ENCODE measurements at regions not wholly inside any gene's neighbourhood (a gene's known extent, or its start where the extent isn't known, plus 50 kb on each side); places are given as distances from the start of the nearest gene placed in this dataset.

DNA sequence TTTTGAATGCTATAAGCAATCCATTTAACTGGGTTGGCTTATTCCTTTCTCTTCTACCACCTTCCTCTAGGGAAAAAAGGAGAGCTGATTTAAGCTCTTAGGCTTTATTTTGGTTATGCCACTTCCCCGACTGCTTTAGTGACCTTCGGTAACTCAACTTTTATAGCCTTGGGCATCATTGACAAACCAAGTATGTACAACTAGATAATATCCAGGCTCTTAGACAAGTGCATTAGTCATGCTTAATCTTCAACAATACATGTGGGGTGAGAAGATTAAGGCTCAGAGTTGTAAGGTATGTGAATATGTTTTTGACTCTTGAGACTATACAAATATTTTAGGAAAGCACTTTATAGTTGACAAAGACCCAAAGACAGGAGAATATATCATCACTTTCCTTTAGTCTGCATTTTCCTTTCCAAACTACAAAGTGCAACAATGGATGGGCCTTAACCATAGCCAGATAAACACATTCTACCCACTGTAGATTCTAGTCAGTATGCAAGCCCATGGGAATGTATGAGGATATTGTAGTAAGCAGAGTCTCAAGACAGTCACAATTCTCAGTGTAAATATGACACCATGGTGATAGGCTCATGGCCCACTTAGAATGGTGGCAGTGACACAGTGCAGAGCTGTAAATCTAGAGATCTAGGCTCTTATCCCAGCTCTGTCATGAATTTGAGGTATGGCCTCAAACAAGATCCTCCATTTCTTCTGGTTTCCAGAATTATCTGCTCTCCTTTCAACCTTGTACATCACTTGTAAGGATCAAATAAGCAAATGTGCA is 1117.3 kb downstream of the SORCS3 start:
- no peaks in the 10 kb centered on the region for H3K27me3 ChIP-seq (ENCODE audit: control insufficient read depth, insufficient read depth, low read length)
- H3K27ac ChIP-seq (ENCODE audit: low read length): no peak overlapping the region
- H3K9me3 ChIP-seq (ENCODE audit: control insufficient read depth, insufficient read depth, low read length): no peaks in the 10 kb centered on the region
- H3K36me3 ChIP-seq (ENCODE audit: control insufficient read depth, insufficient read depth, low read length): no peaks in the 10 kb centered on the region
- no peaks in the 10 kb centered on the region for H3K4me1 ChIP-seq (ENCODE audit: control insufficient read depth, insufficient read depth, low read length)
- no CpG with 5 or more reads among the region's 2 CpGs for WGBS (ENCODE audit: insufficient coverage, insufficient read length)
- no peak overlapping the region for H3K4me3 ChIP-seq (ENCODE audit: low read length)
- DNase-seq (ENCODE audit: low read depth, low spot score): no peak

GRCh38 chr10:105757302-105757701 is 1116.2 kb downstream of the SORCS3 start:
- no peak for DNase-seq (ENCODE audit: low read depth, low spot score)
- WGBS (ENCODE audit: insufficient coverage, insufficient read length): no CpG with 5 or more reads among the region's 4 CpGs
- H3K4me3 ChIP-seq (ENCODE audit: low read length): no peak overlapping the region
- no peak overlapping the region for H3K27ac ChIP-seq (ENCODE audit: low read length)
- H3K27me3 ChIP-seq (ENCODE audit: control insufficient read depth, insufficient read depth, low read length): no peaks in the 10 kb centered on the region
- no peaks in the 10 kb centered on the region for H3K36me3 ChIP-seq (ENCODE audit: control insufficient read depth, insufficient read depth, low read length)
- H3K4me1 ChIP-seq (ENCODE audit: control insufficient read depth, insufficient read depth, low read length): no peaks in the 10 kb centered on the region
- no peaks in the 10 kb centered on the region for H3K9me3 ChIP-seq (ENCODE audit: control insufficient read depth, insufficient read depth, low read length)

DNA sequence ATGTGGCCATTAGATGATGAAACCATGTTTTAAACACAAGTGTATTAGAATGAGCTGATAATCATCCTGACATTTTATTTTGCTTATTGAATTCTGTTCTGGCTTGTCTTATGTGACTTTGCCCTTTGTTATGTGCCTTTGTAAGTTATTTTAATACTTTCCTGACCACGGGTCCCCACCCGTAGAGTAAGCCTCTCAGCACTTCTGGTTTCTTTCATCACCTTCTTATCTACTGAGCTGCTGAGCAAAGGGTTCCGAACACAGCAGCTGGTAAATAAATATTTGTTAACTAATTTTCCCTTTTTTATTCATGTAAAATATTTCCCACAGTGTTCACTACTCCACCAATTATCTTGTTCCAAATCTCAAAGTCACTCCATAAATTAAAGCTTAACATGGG is 1115.3 kb downstream of the SORCS3 start:
- H3K9me3 ChIP-seq (ENCODE audit: control insufficient read depth, insufficient read depth, low read length): no peaks in the 10 kb centered on the region
- WGBS (ENCODE audit: insufficient coverage, insufficient read length): no CpG with 5 or more reads among the region's 3 CpGs
- H3K4me3 ChIP-seq (ENCODE audit: low read length): no peak overlapping the region
- no peak for DNase-seq (ENCODE audit: low read depth, low spot score)
- H3K27me3 ChIP-seq (ENCODE audit: control insufficient read depth, insufficient read depth, low read length): no peaks in the 10 kb centered on the region
- no peak overlapping the region for H3K27ac ChIP-seq (ENCODE audit: low read length)
- no peaks in the 10 kb centered on the region for H3K4me1 ChIP-seq (ENCODE audit: control insufficient read depth, insufficient read depth, low read length)
- H3K36me3 ChIP-seq (ENCODE audit: control insufficient read depth, insufficient read depth, low read length): no peaks in the 10 kb centered on the region

DNA sequence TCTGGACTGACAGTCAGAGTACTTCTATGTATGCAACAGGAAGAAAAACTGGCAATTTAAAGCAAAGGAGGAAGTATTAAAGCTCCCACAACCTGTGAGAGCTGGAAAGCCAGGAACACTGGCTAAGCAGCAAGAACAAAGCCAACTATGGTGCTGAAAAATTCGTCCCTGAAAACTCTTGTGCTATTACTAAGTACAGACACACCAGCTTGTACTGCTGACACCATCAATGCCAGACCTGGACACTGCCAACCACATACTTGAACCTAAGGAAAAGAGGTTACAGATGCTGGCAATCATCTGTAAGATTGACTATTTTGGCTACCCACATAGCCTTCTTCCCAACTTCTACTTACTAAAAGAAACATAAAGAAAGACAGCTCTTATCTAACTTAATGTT is 1110.6 kb downstream of the SORCS3 start:
- Histone ChIP-seq H3K36me3 (ENCODE audit: control insufficient read depth, insufficient read depth, low read length) (no peaks in the 10 kb centered on the region), H3K27me3 (ENCODE audit: control insufficient read depth, insufficient read depth, low read length) (no peaks in the 10 kb centered on the region), H3K4me1 (ENCODE audit: control insufficient read depth, insufficient read depth, low read length) (no peaks in the 10 kb centered on the region), H3K27ac (ENCODE audit: low read length) (no peak overlapping the region), H3K9me3 (ENCODE audit: control insufficient read depth, insufficient read depth, low read length) (no peaks in the 10 kb centered on the region), H3K4me3 (ENCODE audit: low read length) (no peak overlapping the region)
- DNase-seq (ENCODE audit: low read depth, low spot score): no peak
- WGBS (ENCODE audit: insufficient coverage, insufficient read length): no CpG with 5 or more reads among the region's 1 CpG

DNA sequence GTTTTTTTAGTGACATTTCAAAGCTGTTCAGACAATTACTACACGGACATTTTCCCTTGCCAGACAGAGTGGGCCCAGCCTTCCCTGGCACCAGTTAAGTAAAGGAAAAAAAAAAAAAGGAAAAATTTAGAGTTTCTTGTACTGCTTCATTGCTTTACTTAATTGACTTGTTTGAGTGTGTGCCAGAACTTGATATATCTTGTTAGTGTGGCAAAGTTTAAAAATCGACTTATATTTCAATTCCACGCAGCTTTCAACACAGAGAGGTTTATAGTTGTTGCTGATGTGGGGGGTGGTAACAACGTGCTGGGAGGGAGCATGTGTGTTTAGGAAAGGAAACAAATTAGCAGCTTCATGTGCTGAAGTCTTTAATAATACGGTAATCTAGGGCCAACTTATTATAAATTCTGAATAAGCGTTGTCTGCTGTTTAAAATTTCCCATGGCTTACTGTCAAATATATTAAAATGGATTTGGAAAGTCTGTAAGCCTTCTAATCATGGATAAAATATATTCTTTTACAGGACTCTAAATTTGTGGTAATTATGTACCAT is 1104.6 kb downstream of the SORCS3 start:
- no peak for DNase-seq (ENCODE audit: low read depth, low spot score)
- H3K4me1 ChIP-seq (ENCODE audit: control insufficient read depth, insufficient read depth, low read length): no peaks in the 10 kb centered on the region
- no peak overlapping the region for H3K27ac ChIP-seq (ENCODE audit: low read length)
- no peaks in the 10 kb centered on the region for H3K27me3 ChIP-seq (ENCODE audit: control insufficient read depth, insufficient read depth, low read length)
- no peak overlapping the region for H3K4me3 ChIP-seq (ENCODE audit: low read length)
- WGBS (ENCODE audit: insufficient coverage, insufficient read length): no CpG with 5 or more reads among the region's 6 CpGs
- H3K9me3 ChIP-seq (ENCODE audit: control insufficient read depth, insufficient read depth, low read length): no peaks in the 10 kb centered on the region
- H3K36me3 ChIP-seq (ENCODE audit: control insufficient read depth, insufficient read depth, low read length): no peaks in the 10 kb centered on the region

DNA sequence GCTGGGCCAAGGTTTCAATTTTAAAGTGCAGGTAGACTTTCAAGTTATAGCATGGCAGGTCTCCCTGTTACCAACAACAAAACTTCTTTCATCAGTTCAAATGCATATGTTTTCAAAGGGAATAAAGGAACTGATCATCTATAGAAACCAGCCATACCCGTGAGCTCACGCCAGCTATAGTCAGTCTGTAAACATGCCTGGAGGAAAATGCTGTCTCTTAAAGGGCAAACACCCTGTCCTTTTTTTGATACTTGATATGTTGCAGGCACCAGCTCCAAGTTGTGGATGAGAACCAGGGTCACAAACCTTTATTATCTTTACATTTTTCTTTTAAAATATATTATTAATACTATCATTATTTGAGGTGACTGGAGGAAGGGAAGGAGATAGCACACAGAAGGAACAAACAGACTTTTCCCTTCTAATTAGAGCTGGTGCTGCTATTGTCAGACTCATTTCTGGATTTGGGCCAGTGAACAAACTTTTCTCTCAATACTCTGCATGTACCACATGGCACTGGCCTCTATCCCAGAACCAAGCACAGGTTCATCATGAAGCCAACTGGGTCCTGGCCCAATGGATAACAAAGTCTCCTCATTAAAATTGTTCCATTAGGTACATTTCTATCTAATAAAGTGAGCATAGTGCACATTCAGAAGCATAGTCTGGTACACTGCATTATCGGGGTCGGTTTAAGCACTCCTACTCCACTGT is 1102.4 kb downstream of the SORCS3 start:
- no CpG with 5 or more reads among the region's 4 CpGs for WGBS (ENCODE audit: insufficient coverage, insufficient read length)
- no peaks in the 10 kb centered on the region for H3K27me3 ChIP-seq (ENCODE audit: control insufficient read depth, insufficient read depth, low read length)
- no peak overlapping the region for H3K4me3 ChIP-seq (ENCODE audit: low read length)
- DNase-seq (ENCODE audit: low read depth, low spot score): no peak
- H3K27ac ChIP-seq (ENCODE audit: low read length): no peak overlapping the region
- H3K4me1 ChIP-seq (ENCODE audit: control insufficient read depth, insufficient read depth, low read length): no peaks in the 10 kb centered on the region
- H3K36me3 ChIP-seq (ENCODE audit: control insufficient read depth, insufficient read depth, low read length): no peaks in the 10 kb centered on the region
- no peaks in the 10 kb centered on the region for H3K9me3 ChIP-seq (ENCODE audit: control insufficient read depth, insufficient read depth, low read length)

- no CpG with 5 or more reads among the region's 1 CpG for WGBS (ENCODE audit: insufficient coverage, insufficient read length)
- H3K4me1 ChIP-seq (ENCODE audit: control insufficient read depth, insufficient read depth, low read length): no peaks in the 10 kb centered on the region
Measured at GRCh38 chr10:105742923-105743322, 1101.8 kb downstream of the SORCS3 start.

DNA sequence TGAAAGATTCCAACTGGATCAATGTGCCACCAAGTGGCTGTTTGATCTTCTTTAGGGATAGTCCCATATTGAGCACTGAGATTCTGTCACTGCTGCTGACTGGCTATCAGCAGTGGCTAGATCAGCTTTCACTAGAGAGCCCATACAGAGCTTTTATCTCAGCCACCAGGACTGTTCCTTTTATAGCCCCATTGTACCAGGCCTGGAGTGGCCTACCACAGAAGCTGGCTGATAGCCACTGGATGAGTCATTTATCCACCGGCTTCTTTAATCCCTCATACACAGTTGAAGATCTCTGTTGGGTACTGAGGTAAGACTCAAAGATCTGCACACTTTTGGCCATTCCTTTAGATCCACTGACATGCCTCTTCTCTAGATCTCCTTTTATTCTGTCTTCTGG is 1101.1 kb downstream of the SORCS3 start:
- Histone ChIP-seq H3K9me3 (ENCODE audit: control insufficient read depth, insufficient read depth, low read length) (no peaks in the 10 kb centered on the region), H3K4me3 (ENCODE audit: low read length) (no peak overlapping the region), H3K27ac (ENCODE audit: low read length) (no peak overlapping the region), H3K4me1 (ENCODE audit: control insufficient read depth, insufficient read depth, low read length) (no peaks in the 10 kb centered on the region), H3K27me3 (ENCODE audit: control insufficient read depth, insufficient read depth, low read length) (no peaks in the 10 kb centered on the region), H3K36me3 (ENCODE audit: control insufficient read depth, insufficient read depth, low read length) (no peaks in the 10 kb centered on the region)
- DNase-seq (ENCODE audit: low read depth, low spot score): no peak
- WGBS (ENCODE audit: insufficient coverage, insufficient read length): no CpG with 5 or more reads among the region's 1 CpG

More at GRCh38 chr10:105742923-105743322, 1101.8 kb downstream of the SORCS3 start:
- Histone ChIP-seq H3K9me3 (ENCODE audit: control insufficient read depth, insufficient read depth, low read length) (no peaks in the 10 kb centered on the region), H3K27me3 (ENCODE audit: control insufficient read depth, insufficient read depth, low read length) (no peaks in the 10 kb centered on the region), H3K36me3 (ENCODE audit: control insufficient read depth, insufficient read depth, low read length) (no peaks in the 10 kb centered on the region), H3K27ac (ENCODE audit: low read length) (no peak overlapping the region), H3K4me3 (ENCODE audit: low read length) (no peak overlapping the region)
- DNase-seq (ENCODE audit: low read depth, low spot score): no peak

- Histone ChIP-seq H3K36me3 (ENCODE audit: control insufficient read depth, insufficient read depth, low read length) (no peaks in the 10 kb centered on the region), H3K4me3 (ENCODE audit: low read length) (no peak overlapping the region), H3K4me1 (ENCODE audit: control insufficient read depth, insufficient read depth, low read length) (no peaks in the 10 kb centered on the region), H3K9me3 (ENCODE audit: control insufficient read depth, insufficient read depth, low read length) (no peaks in the 10 kb centered on the region), H3K27me3 (ENCODE audit: control insufficient read depth, insufficient read depth, low read length) (no peaks in the 10 kb centered on the region), H3K27ac (ENCODE audit: low read length) (no peak overlapping the region)
- no CpG with 5 or more reads among the region's 2 CpGs for WGBS (ENCODE audit: insufficient coverage, insufficient read length)
- DNase-seq (ENCODE audit: low read depth, low spot score): no peak
Measured at GRCh38 chr10:105734479-105734878, 1093.4 kb downstream of the SORCS3 start.

GRCh38 chr10:105733924-105734323 is 1092.8 kb downstream of the SORCS3 start:
- H3K4me3 ChIP-seq (ENCODE audit: low read length): no peak overlapping the region
- H3K27ac ChIP-seq (ENCODE audit: low read length): no peak overlapping the region
- DNase-seq (ENCODE audit: low read depth, low spot score): no peak
- no peaks in the 10 kb centered on the region for H3K4me1 ChIP-seq (ENCODE audit: control insufficient read depth, insufficient read depth, low read length)
- H3K9me3 ChIP-seq (ENCODE audit: control insufficient read depth, insufficient read depth, low read length): no peaks in the 10 kb centered on the region
- H3K36me3 ChIP-seq (ENCODE audit: control insufficient read depth, insufficient read depth, low read length): no peaks in the 10 kb centered on the region
- no peaks in the 10 kb centered on the region for H3K27me3 ChIP-seq (ENCODE audit: control insufficient read depth, insufficient read depth, low read length)
